ENCODE measurements at regions not wholly inside any gene's neighbourhood (a gene's known extent, or its start where the extent isn't known, plus 50 kb on each side); places are given as distances from the start of the nearest gene placed in this dataset.

DNA sequence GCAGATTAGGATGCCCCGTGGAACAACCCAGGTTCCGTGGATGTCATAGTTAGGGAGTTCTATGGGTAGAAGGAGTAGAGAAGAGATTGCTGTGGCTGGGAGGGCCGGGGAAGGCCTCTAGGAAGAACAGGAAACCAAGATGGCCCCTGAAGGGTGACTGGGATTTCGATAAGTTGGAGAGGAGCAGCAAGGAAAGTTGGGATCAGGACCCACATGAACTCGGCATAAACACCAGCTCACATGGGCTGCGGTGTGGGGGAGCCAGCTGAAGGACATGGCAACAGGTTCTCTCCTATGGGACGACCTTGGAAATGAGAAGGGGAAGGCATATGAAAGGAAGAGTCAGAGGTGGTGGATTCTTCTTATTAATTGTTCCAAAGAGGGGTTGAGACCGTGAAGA, 333.7 kb upstream of the SHH start:
- no peak for DNase-seq

DNA sequence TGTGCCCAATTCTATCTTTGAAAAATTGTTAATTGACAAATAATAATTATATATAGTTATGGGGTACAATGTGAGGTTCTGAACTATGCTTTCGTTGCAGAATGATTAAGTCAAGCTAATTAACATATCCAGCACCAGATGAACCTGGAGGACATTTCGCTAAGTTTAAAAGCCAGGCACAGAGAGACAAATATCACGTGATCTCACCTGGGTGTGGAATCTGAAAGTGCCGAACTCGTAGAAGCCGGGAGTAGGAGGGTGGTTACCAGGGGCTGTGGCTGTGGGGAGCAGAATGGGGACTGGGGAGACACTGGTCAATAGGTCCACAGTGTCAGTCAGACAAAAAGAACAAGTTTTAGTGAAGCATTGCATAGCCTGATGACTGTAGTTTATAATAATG, 332.9 kb upstream of the SHH start:
- no peak for DNase-seq

DNA sequence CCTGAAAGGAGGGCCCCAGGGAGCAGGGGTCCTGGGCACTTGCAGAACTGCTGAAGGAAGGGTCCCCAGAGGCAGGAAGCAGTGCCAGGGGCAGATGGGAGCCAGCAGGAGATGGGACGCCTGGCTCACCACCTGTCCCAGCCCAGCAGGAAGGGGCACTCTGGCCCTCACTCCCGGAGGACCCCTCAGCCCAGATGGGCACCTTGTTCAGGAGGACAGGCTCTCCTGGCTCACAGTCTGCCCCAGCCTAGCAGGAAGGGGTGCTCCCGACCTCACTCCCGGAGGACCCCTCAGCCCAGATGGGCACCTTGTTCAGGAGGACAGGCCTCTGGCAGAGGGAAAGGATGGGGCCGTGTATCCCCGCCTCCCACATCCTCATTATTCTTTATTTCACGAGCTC, 331.4 kb upstream of the SHH start:
- no peak for DNase-seq

DNA sequence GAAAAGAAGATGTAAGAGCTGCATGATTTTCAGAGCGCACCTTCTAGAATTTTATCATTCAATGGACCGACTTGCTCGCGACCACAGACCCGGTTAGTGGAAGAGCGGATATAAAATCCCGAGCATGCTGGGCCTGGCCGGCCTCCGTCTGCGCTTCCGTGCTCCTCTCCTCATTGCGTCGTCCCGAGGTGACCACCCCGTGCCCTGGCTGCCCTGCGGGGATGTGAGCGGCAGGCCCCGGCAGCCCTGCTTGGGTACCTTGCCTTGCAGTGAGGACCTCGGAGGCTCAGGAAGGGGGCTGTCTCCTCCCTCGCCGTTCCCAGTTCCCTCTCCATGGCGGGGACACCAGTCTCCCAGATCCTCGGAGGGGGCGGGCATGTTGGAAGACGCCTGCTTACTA, 330.9 kb upstream of the SHH start:
- DNase-seq: no peak

DNA sequence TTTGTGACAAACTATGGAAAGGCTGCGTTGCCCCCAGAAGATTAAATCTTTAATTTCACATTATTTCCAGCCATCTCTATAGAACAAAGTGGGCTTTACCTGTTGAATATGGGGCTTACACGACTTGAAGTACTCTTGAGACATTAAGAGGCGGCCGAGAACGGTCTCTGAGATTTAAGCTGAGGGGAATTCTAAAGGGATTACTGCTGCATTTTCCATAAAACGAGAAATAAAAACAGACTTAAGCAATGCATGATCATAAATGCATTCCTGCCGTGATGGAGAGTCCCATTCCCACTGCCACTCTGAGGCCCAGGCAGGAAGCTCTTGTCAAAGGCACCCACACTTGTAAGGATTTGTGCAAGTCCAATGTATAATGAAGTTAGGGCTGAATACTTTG, 329.7 kb upstream of the SHH start:
- no peak for DNase-seq

DNA sequence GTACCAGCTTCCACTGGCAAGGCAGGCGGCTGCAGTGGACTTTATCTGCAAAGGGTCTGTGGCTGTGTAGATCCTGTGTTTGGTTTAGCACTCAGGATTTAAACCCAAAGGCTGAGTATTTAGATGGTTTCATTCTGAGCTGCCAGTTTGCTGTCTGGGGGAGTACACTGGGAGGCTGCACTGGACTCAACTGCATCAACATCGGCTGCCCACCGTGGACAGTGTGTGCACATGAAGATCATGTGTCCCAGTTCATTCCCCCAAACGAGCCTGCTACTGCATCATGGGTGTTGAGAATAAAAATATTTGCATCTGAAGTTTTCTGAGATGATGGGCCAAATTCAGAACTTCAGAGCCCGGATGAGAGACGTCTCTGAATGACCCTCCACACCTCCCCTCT, 328.6 kb upstream of the SHH start:
- DNase-seq: no peak

DNA sequence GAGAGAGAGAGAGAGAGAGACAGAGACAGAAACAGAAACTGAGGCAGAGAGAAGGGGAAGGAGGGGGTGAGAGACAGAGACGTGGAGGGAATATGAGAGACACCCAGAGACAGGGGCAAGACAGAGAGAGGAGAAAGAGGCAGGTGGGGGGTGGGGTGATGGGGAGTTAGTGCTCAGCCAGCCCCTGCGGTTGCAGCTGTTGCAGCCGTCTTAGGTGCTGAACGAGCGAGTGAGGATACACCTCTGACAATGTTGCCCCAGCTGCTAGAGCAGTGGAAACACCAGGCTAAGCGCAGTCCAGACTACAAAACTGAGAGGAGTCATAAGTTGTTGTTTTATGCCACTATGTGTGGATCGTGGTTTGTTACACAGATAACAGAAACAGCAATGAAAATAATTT, 328.2 kb upstream of the SHH start:
- no peak for DNase-seq

DNA sequence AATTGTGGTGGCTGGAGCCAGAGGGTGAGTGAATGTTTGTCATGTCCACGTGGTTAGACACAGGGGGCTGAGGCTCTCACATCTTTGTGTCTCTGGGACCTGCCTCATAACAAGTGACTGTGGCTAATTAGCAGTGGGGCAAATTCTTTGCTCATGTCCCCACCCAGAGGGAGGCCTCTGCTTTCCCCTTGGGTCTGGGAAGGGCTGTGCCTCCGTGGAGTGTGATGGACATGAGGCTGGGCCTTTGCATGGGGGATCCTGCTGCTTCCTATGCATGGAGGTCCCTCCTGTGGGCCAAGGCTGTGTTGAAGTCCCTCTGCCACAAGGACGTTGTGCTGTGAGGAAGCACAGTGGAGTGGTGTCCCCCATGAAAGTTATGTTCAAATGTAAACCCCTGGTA, 327.4 kb upstream of the SHH start:
- no peak for DNase-seq

DNA sequence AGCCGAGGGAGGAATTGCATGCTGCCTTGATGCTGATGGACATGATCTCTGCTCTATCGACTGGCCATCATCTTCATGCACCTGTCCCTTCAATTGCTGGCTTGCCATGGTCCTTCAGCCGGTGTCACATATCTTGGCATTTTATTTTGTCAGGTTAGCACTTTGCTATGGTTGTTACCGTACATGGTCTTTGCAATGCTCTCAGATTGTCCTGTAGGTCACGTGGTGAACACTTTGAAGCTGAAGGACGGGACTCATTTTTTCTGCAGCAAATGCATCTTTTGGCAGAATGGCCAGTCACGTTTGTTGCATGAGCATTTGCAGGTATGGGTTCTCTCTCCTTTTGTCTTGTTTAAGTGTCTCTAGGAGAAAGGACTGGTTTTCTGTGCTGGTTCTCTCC, 326.8 kb upstream of the SHH start:
- no peak for DNase-seq

DNA sequence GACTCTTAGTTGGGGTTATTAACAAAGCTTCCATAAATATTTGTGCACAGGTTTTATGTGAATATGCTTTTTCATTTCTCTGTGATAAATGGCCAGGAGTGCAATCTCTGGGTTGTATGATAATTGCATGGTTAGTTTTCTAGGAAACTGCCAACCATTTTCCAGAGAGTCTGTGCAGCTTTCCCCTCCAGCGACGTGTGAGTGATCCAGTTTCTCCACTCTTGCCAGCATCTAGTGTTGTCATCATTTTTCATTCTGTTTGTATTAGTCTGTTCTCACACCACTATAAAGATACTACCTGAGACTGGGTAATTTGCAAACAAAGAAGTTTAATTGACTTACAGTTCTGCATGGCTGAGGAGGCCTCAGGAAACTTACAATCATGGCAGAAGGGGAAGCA, 319.6 kb upstream of the SHH start:
- no peak for DNase-seq

DNA sequence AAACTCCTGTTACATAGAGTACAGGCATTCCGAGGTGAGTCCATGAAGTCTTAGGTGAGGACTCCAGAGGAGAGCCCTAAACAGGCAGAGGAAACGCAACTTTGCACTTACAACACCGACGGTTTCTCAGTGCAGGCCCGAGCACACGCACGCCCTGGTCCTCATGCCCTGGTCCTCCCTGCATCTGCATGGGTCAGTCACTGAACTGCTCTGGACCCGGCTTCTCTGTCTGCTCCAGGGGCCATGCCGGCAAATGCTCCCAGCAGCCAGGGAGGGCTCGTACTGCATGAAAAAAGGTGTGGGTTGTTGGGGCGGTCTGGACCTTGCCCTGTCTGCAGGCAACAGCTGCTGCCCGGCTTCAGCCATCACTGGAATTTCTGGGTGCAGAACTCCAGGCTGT, 317.3 kb upstream of the SHH start:
- DNase-seq: no peak

DNA sequence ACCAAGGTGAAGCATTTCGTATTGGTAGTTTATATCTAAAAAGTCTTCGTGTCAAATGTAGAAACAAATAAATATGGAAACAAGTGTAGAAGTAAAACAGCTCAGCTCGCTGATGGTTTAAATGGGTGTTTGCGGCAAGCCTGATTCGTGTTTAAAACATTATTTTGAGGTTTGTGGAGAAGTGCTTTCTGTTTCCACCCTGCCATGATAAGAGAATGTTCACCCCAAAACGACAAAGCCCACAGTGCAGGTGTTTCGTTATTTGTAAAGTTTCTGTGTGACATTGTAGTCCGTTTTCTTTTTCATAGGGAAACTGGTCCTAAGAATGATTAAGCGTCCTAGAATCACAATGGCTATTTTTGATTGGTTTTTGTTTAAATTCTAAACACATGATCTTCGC, 316.2 kb upstream of the SHH start:
- DNase-seq: no peak

DNA sequence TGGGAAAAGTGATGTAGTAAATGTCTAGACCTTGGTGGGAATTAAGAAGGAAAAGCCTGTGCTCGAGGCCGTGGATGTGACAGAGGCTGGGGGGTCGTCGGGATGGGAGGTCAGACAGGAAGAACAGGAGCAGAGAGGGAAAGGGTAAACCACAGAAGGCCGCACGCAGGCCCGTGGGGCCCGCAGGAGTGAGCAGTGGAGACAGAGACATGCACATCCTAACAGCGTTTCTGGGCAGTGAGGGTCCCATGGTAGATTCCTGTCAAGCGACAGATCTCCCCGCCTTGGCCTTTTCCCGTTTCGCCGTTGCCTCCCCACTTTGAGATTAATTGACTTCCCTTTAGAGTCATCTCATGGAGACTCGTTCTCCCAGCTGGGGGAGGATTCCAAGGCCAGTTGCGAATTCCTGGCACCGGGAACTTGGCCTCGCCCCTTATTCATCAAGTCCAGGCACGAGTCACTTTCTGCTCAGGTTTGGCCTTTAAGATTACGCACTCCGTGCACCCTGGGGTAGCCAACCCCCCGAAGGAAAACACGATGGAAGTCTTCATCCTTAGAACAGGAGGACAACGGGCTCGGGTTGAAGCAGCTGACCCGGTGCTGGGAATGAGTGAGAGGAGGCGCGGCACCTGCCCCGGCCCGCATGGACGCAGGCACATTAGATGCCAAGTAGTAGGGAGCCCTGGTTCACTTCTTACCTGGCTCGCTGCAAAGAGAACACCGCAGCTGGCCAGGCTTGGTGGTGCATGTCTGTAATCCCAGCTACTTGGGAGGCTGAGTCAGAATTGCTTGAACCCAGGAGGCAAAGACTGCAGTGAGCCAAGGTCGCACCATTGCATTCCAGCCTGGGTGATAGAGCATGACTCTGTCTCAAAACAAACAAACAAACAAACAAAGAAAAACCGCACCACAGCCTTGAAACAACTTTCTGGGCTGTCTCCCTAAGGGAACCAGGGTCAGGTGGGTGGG, 315.2 kb upstream of the SHH start:
- no peak for DNase-seq

DNA sequence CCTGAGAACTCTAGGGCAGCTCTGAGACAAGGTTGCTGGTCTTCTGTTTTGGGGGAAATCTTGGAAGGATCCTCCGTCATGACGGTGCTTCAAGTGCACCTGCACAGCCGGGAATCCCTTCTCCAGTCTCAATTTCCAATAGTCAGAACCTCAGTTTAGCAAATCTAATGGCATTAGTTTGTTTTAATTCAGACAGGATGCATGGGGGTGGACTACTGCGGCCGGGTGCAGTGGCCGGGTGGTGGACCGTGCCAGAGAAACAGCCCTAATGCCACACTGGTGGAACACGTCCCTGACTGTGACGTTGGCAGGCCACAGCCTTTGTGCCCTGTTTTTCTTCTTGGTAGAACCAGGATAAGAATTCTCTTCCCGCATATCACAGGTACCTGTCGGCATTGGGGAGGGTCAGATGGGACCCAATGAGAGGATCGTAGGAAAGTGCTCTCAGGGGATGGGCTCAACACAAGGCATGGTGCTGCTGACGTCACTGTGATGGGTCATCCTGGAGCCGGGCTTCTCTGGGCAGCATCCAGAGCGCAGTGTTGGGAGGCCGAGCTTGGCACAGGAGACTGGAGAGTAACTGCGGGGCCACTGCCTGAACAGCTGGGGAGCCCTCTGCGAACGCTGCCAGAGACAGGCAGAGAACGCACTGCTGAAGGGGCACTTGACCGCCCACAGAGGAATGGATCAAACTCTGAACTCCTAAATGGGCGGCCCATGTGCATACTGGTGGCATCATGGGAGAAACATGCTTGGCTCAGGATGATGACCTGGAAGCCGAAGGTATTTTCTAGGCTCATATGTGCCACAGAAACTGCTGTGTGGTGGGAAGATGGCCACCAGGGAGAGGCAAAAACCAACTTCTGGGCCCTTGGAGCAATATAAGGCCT, 313.8 kb upstream of the SHH start:
- DNase-seq: no peak

DNA sequence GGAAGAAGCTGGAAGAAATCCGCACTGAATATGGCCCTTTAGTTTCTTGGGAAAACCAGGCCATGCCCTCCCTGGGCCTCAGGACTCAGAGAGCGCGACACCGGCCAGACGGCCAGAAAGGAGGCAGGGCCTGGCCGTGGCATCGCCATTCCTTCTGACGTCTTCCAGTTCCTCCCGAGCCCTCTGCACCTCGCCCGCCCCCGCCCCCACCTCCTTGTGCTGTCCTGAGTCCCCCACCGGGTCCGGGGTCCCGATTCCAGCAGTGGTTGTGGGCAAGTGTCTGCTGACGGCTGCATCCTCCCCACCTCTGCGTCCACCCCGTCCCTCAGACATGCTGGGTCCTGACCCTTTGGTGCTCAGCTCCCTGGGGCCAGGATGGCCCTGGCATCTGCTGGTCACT, 312.1 kb upstream of the SHH start:
- DNase-seq: no peak

DNA sequence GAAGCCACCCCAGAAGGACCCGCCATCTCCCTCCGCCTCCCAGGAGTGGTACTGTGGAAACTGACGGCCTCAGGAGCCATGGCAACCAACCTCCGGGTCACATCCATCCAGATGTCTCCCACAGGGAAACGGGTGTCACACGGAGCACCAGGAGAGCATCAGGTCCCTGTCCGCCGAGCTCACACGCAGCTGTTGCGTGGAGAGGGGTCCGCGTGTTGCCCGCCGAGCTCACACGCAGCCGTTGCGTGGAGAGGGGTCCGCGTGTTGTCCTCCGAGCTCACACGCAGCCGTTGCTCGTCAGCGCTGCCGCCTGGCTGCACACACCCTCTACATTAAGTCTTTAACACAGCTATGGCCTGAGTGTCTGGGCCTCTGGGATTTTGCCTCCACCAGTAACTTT, 311.1 kb upstream of the SHH start:
- no peak for DNase-seq

DNA sequence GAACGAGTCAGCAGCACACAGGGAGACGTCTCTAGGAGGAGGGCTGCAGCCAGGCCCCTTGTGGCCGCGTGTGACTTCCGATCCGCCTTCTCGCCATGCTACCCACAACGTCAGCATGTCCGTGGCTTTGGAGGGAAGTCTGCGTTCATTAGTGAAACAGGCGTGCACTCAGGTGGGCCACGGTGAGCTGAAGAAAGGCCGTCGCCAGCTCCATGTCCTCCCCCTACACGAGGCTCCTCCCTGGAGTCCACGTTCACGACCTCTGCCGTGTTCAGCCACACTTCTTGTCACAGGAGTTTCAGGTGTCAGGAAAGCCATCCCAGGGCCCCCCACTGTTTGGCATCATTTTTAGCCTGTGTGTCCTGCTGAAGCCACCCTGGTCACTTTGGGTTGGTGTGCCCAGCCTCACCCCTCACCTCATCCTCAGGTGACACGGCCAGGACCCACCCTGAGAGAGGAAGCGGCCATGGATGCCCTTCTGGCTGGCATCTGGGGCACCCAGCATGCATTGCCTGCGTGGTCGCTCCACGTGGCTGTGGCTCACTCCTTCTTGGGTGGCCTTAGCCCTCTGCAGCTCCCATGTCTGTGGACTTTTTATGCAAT, 310.6 kb upstream of the SHH start:
- DNase-seq: no peak

DNA sequence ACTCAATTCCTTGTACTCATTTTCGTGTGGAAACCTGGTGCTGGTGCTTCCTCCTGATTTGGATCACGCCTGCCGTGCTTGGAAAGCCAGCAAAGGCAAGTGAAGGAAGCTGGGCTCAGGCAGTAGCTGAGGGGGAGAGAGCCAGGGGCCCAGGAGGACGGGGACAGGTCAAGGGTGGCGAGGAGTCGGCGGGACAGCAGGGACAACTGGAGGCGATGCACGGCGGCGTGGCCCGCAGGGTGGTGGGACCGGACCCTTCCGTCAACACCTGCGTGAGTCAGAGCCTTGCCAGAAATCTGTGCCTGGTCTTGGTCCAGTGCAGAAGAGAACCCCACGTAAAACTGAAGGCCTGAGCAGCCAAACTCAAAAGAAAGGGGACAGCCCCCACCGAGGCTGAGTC, 309.7 kb upstream of the SHH start:
- no peak for DNase-seq

DNA sequence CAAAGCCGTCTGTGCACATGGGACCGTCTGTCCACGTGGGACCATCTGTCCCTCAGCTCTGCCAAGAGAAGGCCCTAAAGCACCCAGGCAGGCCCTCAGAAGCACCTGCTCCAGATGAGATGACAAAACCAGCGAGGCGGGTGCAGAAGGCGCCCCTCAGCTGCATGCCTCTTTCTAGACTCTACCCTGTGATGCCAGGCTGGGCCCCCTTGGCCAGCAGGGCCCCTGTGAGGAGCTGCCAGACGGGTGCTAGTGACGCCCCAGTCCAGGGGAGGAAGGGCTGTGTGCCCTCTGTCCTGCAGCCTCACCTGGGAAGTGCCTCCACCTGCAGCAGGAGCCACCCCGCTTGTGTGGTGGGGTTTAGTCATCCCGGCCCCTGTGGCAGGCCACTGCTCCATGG, 309.2 kb upstream of the SHH start:
- DNase-seq: no peak

DNA sequence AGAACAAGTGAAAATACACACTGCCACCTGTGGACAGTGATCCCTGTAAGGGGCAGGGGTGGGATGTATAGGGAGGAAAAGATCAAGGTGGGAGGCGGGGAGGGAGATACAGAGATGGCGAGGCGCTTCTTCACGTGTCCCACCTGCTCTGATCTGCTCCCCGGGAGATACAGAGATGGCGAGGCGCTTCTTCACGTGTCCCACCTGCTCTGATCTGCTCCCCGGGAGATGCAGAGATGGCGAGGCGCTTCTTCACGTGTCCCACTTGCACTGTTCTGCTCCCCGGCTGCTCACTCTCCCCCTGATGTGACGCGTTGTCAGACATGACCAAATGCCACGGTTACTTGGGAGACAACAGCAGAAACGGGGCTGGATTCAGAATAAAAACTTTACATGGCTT, 308.3 kb upstream of the SHH start:
- DNase-seq: no peak

DNA sequence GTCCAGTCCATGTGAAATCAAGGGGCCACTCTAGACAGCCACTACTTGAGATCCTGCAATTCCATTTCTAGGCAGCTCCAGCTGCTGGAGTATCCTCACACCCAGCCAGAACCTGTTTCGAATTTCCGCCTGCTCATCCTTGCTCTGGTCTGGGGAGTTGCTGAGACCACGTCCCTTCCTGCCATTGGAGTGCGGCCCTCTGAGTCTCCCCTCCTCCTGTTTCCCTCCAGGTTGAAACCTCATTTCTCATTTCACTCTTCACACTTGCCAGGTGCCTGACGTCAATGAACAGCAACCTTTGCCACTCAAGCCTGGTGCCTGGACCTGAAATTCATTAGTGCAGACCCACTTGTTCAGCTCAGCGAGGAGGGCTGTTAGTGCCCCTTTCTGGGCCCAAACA, 307.5 kb upstream of the SHH start:
- no peak for DNase-seq

DNA sequence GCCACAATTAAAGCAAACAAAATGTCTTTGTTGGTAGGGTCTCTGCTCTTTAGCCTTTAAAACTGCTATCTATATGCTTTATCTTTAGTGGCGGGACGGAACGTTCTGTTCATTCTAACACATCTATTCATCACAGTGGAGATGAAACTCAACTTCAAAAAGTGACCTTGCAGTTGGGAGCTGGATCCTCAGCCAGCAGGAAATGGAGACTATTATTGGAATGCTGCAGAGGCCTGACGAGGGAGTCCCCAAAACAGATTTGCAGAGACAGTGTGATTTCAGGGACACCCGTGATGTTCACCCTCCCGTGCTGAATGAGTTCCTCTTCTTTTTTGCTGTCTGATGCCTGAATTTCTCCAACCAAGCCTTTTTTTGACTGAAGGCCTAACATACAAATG, 306.0 kb upstream of the SHH start:
- DNase-seq: no peak

DNA sequence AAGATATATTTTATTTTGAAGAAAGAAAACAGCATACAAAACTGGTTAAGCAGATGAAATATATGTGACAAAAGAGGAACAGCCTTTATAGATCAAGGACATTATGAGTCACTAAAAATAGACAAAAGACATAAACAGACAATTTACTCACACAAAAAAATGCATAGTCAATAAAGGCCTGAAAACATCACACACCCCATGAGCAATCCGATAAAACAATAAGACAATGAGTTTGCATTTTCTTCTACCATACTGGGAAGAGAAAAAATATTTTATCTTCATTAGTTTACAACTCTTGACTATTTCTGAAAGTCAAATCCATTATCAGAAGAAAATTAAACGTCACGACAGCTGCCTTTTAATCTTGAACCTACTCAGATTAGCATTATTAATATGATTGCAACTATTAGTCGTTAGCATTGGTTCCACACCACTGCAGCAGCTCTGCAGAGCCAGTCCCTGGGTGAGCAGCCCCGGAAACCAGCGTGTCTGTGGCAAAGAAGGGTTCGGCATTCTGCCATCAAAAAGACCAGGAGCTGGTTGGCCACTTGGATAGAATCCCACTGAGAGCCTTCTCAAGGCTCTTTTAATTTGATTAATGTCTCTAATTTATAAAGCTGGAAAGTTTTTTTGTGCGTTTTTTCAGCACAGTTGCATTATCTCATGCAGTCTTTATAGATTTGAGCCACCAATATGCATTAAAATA, 305.4 kb upstream of the SHH start:
- no peak for DNase-seq
